HG03159 (cell line): ENCODE measurements at regions not wholly inside any gene's neighbourhood (a gene's known extent, or its start where the extent isn't known, plus 50 kb on each side); places are given as distances from the start of the nearest gene placed in this dataset.
A peak's percentile ranks its signal among the peaks of the same experiment; 100 is the strongest.
"Not testable (repeated sequence)": the region's sequence is repeated elsewhere in the genome, so short reads cannot be mapped to it uniquely, and the experiment has no call there.

ENCODE experiments used
- ATAC-seq: cut with Tn5 transposase; IDR thresholded peaks from one replicate; pipeline ENCODE4 v1.9.1; 2021; ENCODE audit warnings: mild to moderate bottlenecking, moderate library complexity; ENCODE audit not compliant: unreplicated experiment

GRCh38 chr10:47646686-47647273 is 116.6 kb downstream of the SYT15B start:
- ATAC-seq = not testable (repeated sequence)

- not testable (repeated sequence) for ATAC-seq
Observed at GRCh38 chr10:47626975-47627374, 103.5 kb upstream of the AGAP9 start.

- not testable (repeated sequence) for ATAC-seq
Observed at GRCh38 chr10:47622719-47623118, 99.3 kb upstream of the AGAP9 start.

GRCh38 chr10:47619300-47620012 is 96.0 kb upstream of the AGAP9 start:
- ATAC-seq = not testable (repeated sequence)

- not testable (repeated sequence) for ATAC-seq
Observed at GRCh38 chr10:47609311-47609710, 85.9 kb upstream of the AGAP9 start.

- ATAC-seq = not testable (repeated sequence)
Observed at GRCh38 chr10:47605791-47606773, 82.6 kb upstream of the AGAP9 start.

- not testable (repeated sequence) for ATAC-seq
Observed at GRCh38 chr10:47600604-47601003, 77.2 kb upstream of the AGAP9 start.

- not testable (repeated sequence) for ATAC-seq
Observed at GRCh38 chr10:47600127-47600526, 76.7 kb upstream of the AGAP9 start.

GRCh38 chr10:47599657-47600056 is 76.2 kb upstream of the AGAP9 start:
- ATAC-seq = not testable (repeated sequence)

GRCh38 chr10:47593805-47594204 is 70.4 kb upstream of the AGAP9 start:
- not testable (repeated sequence) for ATAC-seq

- not testable (repeated sequence) for ATAC-seq
Observed at GRCh38 chr10:47593129-47593528, 69.7 kb upstream of the AGAP9 start.

GRCh38 chr10:47590956-47591355 is 67.5 kb upstream of the AGAP9 start:
- not testable (repeated sequence) for ATAC-seq

GRCh38 chr10:47590534-47590933 is 67.1 kb upstream of the AGAP9 start:
- ATAC-seq = not testable (repeated sequence)

- ATAC-seq = not testable (repeated sequence)
Observed at GRCh38 chr10:47582051-47582450, 58.6 kb upstream of the AGAP9 start.

- ATAC-seq = not testable (repeated sequence)
Observed at GRCh38 chr10:47580063-47580462, 56.6 kb upstream of the AGAP9 start.

GRCh38 chr10:47578547-47578946 is 55.1 kb upstream of the AGAP9 start:
- ATAC-seq = peak; percentile 92
